ENCODE measurements at regions not wholly inside any gene's neighbourhood (a gene's known extent, or its start where the extent isn't known, plus 50 kb on each side); places are given as distances from the start of the nearest gene placed in this dataset.

DNA sequence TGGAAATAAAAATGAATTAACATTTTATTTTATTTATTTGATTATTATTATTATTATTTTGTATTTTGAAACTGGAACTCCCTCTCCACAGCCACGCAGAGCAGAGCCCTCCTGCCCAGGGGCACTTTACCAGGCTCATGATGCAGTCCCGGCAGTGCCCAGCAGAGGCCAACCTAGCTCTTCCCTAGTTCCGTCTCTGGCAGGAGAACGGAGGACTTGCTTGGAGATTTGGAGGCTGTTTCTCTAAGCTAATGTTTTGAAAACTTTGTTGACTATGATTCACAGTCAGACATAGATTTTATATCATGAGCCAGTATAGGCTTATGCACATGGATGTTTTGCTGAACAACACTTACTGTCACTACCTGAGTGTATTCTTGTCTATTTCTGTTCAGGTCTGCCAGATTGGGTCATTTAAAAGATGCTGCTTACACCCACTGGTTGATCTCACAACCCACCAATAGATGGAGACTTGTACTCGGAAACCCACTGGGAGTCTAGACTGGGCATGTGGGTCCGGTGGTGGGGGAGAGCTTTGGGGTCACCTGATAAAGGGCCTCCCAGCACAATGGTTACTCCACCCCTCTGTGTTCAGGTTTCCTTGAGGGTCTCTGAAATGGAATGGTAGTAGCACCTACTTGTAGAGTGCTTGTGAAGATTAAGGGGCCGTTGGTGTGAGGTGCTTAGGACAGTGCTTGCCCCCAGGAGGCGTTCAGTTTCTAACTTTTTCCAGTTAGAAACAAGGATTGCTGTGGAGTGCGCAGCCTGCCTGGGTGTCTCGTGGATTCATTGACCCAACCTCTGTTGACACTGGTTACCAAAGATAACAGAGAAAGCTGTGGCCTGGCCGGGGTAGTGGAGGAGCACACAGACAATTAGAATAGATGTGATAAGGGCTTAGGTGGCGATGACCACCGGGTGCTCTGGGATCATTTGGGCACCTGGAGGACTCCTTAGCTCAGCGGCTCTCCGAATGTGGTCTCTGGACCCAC lies 177.3 kb downstream of the HAUS1 start:
- Histone ChIP-seq H3K9me3 (ENCODE audit: insufficient read depth, low read depth, low read length) (no peaks in the 10 kb centered on the region), H3K4me3 (ENCODE audit: insufficient read depth, low read depth, low read length) (no peak overlapping the region), H3K9ac (ENCODE audit: low read length) (no peak overlapping the region), H3K4me2 (ENCODE audit: low read length) (peak overlapping the region; percentile 3), H2AFZ (ENCODE audit: low read depth, low read length) (no peak overlapping the region), H3K27ac (ENCODE audit: low read depth, low read length) (no peak overlapping the region), H3K27me3 (ENCODE audit: insufficient read depth, low read length) (no peaks in the 10 kb centered on the region), H3K36me3 (ENCODE audit: insufficient read depth, low read length) (no peaks in the 10 kb centered on the region), H3K4me1 (ENCODE audit: insufficient read depth, low read length) (peaks cover 9% of the 10 kb centered on the region), H3K79me2 (ENCODE audit: insufficient read depth, low read length) (no peaks in the 10 kb centered on the region), H4K20me1 (ENCODE audit: insufficient read depth, low read length) (peaks cover 28% of the 10 kb centered on the region)
- Mint-ChIP-seq H3K9me3 (ENCODE audit: unreplicated experiment) (no peaks in the 10 kb centered on the region), H3K36me3 (ENCODE audit: low read depth, unreplicated experiment) (peaks cover 6% of the 10 kb centered on the region), H3K27ac (ENCODE audit: unreplicated experiment) (peak overlapping the region; percentile 37), H3K4me3 (ENCODE audit: unreplicated experiment) (no peak overlapping the region), H3K4me1 (ENCODE audit: low read depth, unreplicated experiment) (peaks cover 17% of the 10 kb centered on the region), H3K27me3 (ENCODE audit: low read depth, unreplicated experiment) (peaks cover 3% of the 10 kb centered on the region)
- DNase-seq (ENCODE audit: low read depth) = peak; percentile 41
- TF ChIP-seq EZH2 (IDR thresholded peaks at IDR 0.05; ENCODE audit: insufficient read depth, low read length) = no peak
- TF ChIP-seq, protein P1, sequence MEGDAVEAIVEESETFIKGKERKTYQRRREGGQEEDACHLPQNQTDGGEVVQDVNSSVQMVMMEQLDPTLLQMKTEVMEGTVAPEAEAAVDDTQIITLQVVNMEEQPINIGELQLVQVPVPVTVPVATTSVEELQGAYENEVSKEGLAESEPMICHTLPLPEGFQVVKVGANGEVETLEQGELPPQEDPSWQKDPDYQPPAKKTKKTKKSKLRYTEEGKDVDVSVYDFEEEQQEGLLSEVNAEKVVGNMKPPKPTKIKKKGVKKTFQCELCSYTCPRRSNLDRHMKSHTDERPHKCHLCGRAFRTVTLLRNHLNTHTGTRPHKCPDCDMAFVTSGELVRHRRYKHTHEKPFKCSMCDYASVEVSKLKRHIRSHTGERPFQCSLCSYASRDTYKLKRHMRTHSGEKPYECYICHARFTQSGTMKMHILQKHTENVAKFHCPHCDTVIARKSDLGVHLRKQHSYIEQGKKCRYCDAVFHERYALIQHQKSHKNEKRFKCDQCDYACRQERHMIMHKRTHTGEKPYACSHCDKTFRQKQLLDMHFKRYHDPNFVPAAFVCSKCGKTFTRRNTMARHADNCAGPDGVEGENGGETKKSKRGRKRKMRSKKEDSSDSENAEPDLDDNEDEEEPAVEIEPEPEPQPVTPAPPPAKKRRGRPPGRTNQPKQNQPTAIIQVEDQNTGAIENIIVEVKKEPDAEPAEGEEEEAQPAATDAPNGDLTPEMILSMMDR (IDR thresholded peaks at IDR 0.05; ENCODE audit: insufficient read depth, low read depth, low read length) = peak; percentile 96
- peak; percentile 67 for FAIRE-seq

DNA sequence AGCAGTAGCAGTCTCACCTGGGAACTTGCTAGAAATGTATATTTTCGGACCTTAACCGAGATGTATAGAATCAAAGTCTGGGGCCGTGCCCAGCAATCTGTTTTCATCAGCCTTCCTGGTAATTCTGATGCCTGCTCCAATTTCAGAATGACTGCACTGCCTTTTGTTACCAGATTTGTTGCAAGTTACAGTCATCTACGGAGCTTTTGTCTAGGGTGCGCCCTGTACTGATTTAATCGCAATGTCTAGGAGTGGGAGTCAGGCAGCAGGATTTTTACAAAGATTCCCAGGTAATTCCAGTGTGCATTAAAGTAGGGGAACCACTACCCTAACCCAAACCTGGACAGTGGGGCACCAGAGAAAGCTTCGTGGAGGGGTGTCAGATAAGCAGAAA lies 178.0 kb downstream of the HAUS1 start:
- Histone ChIP-seq H3K79me2 (ENCODE audit: insufficient read depth, low read length) (no peaks in the 10 kb centered on the region), H4K20me1 (ENCODE audit: insufficient read depth, low read length) (peaks cover 28% of the 10 kb centered on the region), H3K4me1 (ENCODE audit: insufficient read depth, low read length) (peaks cover 9% of the 10 kb centered on the region), H3K4me2 (ENCODE audit: low read length) (no peak overlapping the region), H3K36me3 (ENCODE audit: insufficient read depth, low read length) (no peaks in the 10 kb centered on the region), H3K4me3 (ENCODE audit: insufficient read depth, low read depth, low read length) (no peak overlapping the region), H3K27ac (ENCODE audit: low read depth, low read length) (no peak overlapping the region), H3K27me3 (ENCODE audit: insufficient read depth, low read length) (no peaks in the 10 kb centered on the region), H2AFZ (ENCODE audit: low read depth, low read length) (no peak overlapping the region), H3K9ac (ENCODE audit: low read length) (no peak overlapping the region), H3K9me3 (ENCODE audit: insufficient read depth, low read depth, low read length) (no peaks in the 10 kb centered on the region)
- Mint-ChIP-seq H3K27me3 (ENCODE audit: low read depth, unreplicated experiment) (peaks cover 3% of the 10 kb centered on the region), H3K4me1 (ENCODE audit: low read depth, unreplicated experiment) (peaks cover 17% of the 10 kb centered on the region), H3K4me3 (ENCODE audit: unreplicated experiment) (no peak overlapping the region), H3K36me3 (ENCODE audit: low read depth, unreplicated experiment) (peaks cover 6% of the 10 kb centered on the region), H3K9me3 (ENCODE audit: unreplicated experiment) (no peaks in the 10 kb centered on the region), H3K27ac (ENCODE audit: unreplicated experiment) (no peak overlapping the region)
- DNase-seq (ENCODE audit: low read depth) (no peak), FAIRE-seq (no peak)
- TF ChIP-seq EZH2 (IDR thresholded peaks at IDR 0.05; ENCODE audit: insufficient read depth, low read length) = no peak
- TF ChIP-seq, protein P1 (IDR thresholded peaks at IDR 0.05; ENCODE audit: insufficient read depth, low read depth, low read length) = no peak

DNA sequence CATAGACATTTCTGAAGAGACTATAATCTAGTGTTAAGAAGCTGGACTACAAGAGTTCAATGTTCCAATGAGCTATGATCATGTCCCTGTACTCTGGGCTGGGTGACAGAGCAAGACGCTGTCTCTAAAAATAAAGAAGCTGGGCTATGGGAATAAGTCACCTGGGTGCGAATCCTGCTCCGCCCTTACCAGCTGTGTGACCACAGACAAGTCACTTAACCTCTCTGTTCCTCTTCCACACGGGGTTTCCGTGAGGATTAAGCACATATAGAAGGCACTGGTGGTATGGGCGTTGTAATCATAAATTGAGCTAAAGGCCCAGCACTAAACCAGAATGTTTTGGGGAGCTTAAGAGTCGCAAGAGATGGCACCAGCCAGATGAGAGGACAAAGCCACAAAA lies 178.5 kb downstream of the HAUS1 start:
- Mint-ChIP-seq H3K4me3 (ENCODE audit: unreplicated experiment) (no peak overlapping the region), H3K27me3 (ENCODE audit: low read depth, unreplicated experiment) (peaks cover 3% of the 10 kb centered on the region), H3K36me3 (ENCODE audit: low read depth, unreplicated experiment) (peaks cover 4% of the 10 kb centered on the region), H3K4me1 (ENCODE audit: low read depth, unreplicated experiment) (peaks cover 16% of the 10 kb centered on the region), H3K9me3 (ENCODE audit: unreplicated experiment) (no peaks in the 10 kb centered on the region), H3K27ac (ENCODE audit: unreplicated experiment) (no peak overlapping the region)
- Histone ChIP-seq H3K9me3 (ENCODE audit: insufficient read depth, low read depth, low read length) (no peaks in the 10 kb centered on the region), H3K4me3 (ENCODE audit: insufficient read depth, low read depth, low read length) (no peak overlapping the region), H3K36me3 (ENCODE audit: insufficient read depth, low read length) (no peaks in the 10 kb centered on the region), H2AFZ (ENCODE audit: low read depth, low read length) (no peak overlapping the region), H4K20me1 (ENCODE audit: insufficient read depth, low read length) (peaks cover 28% of the 10 kb centered on the region), H3K4me1 (ENCODE audit: insufficient read depth, low read length) (peaks cover 7% of the 10 kb centered on the region), H3K79me2 (ENCODE audit: insufficient read depth, low read length) (no peaks in the 10 kb centered on the region), H3K27ac (ENCODE audit: low read depth, low read length) (no peak overlapping the region), H3K27me3 (ENCODE audit: insufficient read depth, low read length) (no peaks in the 10 kb centered on the region), H3K9ac (ENCODE audit: low read length) (no peak overlapping the region), H3K4me2 (ENCODE audit: low read length) (no peak overlapping the region)
- DNase-seq (ENCODE audit: low read depth) = no peak
- no peak for TF ChIP-seq EZH2 (IDR thresholded peaks at IDR 0.05; ENCODE audit: insufficient read depth, low read length)
- TF ChIP-seq, protein P1 (IDR thresholded peaks at IDR 0.05; ENCODE audit: insufficient read depth, low read depth, low read length) = no peak
- no peak for FAIRE-seq

Measured in astrocyte (in vitro differentiated cells and primary cell).